ENCODE measurements at regions not wholly inside any gene's neighbourhood (a gene's known extent, or its start where the extent isn't known, plus 50 kb on each side); places are given as distances from the start of the nearest gene placed in this dataset.
"Not testable (repeated sequence)": the region's sequence is repeated elsewhere in the genome, so short reads cannot be mapped to it uniquely, and the experiment has no call there.

- no peak overlapping the region for H3K4me3 ChIP-seq (ENCODE audit: severe bottlenecking)
- ATAC-seq (ENCODE audit: low read depth) (no peak), DNase-seq (ENCODE audit: low spot score) (no peak)
- no peaks in the 10 kb centered on the region for H3K27me3 ChIP-seq (ENCODE audit: insufficient read depth, poor library complexity, severe bottlenecking)
- no peaks in the 10 kb centered on the region for H3K4me1 ChIP-seq (ENCODE audit: insufficient read depth, poor library complexity, severe bottlenecking)
- peaks cover 2% of the 10 kb centered on the region for H3K9me3 ChIP-seq (ENCODE audit: severe bottlenecking)
- no peak overlapping the region for H3K27ac ChIP-seq (ENCODE audit: poor library complexity, severe bottlenecking)
- no peaks in the 10 kb centered on the region for H3K36me3 ChIP-seq (ENCODE audit: low read depth)
- TF ChIP-seq CTCF (IDR thresholded peaks at IDR 0.05; ENCODE audit: poor library complexity, severe bottlenecking) = no peak
Measured at GRCh38 chr22:49400136-49400940, 427.3 kb downstream of the BRD1 start.

- peaks cover 2% of the 10 kb centered on the region for H3K9me3 ChIP-seq (ENCODE audit: severe bottlenecking)
- H3K27ac ChIP-seq (ENCODE audit: poor library complexity, severe bottlenecking) = no peak overlapping the region
- TF ChIP-seq CTCF (IDR thresholded peaks at IDR 0.05; ENCODE audit: poor library complexity, severe bottlenecking) = no peak
- no peaks in the 10 kb centered on the region for H3K36me3 ChIP-seq (ENCODE audit: low read depth)
- DNase-seq (ENCODE audit: low spot score) (no peak), ATAC-seq (ENCODE audit: low read depth) (no peak)
- H3K4me3 ChIP-seq (ENCODE audit: severe bottlenecking) = no peak overlapping the region
- no peaks in the 10 kb centered on the region for H3K4me1 ChIP-seq (ENCODE audit: insufficient read depth, poor library complexity, severe bottlenecking)
- H3K27me3 ChIP-seq (ENCODE audit: insufficient read depth, poor library complexity, severe bottlenecking) = no peaks in the 10 kb centered on the region
Measured at GRCh38 chr22:49398646-49399045, 429.0 kb downstream of the BRD1 start.

- DNase-seq (ENCODE audit: low spot score) (no peak), ATAC-seq (ENCODE audit: low read depth) (no peak)
- no peak overlapping the region for H3K4me3 ChIP-seq (ENCODE audit: severe bottlenecking)
- no peak for TF ChIP-seq CTCF (IDR thresholded peaks at IDR 0.05; ENCODE audit: poor library complexity, severe bottlenecking)
- H3K36me3 ChIP-seq (ENCODE audit: low read depth) = no peaks in the 10 kb centered on the region
- H3K4me1 ChIP-seq (ENCODE audit: insufficient read depth, poor library complexity, severe bottlenecking) = no peaks in the 10 kb centered on the region
- H3K27me3 ChIP-seq (ENCODE audit: insufficient read depth, poor library complexity, severe bottlenecking) = no peaks in the 10 kb centered on the region
- H3K27ac ChIP-seq (ENCODE audit: poor library complexity, severe bottlenecking) = no peak overlapping the region
- peaks cover 2% of the 10 kb centered on the region for H3K9me3 ChIP-seq (ENCODE audit: severe bottlenecking)
Measured at GRCh38 chr22:49398115-49398514, 429.6 kb downstream of the BRD1 start.

GRCh38 chr22:49396817-49397216 lies 430.9 kb downstream of the BRD1 start:
- no peaks in the 10 kb centered on the region for H3K36me3 ChIP-seq (ENCODE audit: low read depth)
- H3K9me3 ChIP-seq (ENCODE audit: severe bottlenecking) = peaks cover 2% of the 10 kb centered on the region
- H3K4me1 ChIP-seq (ENCODE audit: insufficient read depth, poor library complexity, severe bottlenecking) = no peaks in the 10 kb centered on the region
- no peak overlapping the region for H3K27ac ChIP-seq (ENCODE audit: poor library complexity, severe bottlenecking)
- H3K4me3 ChIP-seq (ENCODE audit: severe bottlenecking) = no peak overlapping the region
- ATAC-seq (ENCODE audit: low read depth) = no peak
- DNase-seq (ENCODE audit: low spot score) = no peak
- no peak for TF ChIP-seq CTCF (IDR thresholded peaks at IDR 0.05; ENCODE audit: poor library complexity, severe bottlenecking)
- H3K27me3 ChIP-seq (ENCODE audit: insufficient read depth, poor library complexity, severe bottlenecking) = no peaks in the 10 kb centered on the region

GRCh38 chr22:49395617-49396016 lies 432.1 kb downstream of the BRD1 start:
- ATAC-seq (ENCODE audit: low read depth) (no peak), DNase-seq (ENCODE audit: low spot score) (no peak)
- no peaks in the 10 kb centered on the region for H3K27me3 ChIP-seq (ENCODE audit: insufficient read depth, poor library complexity, severe bottlenecking)
- TF ChIP-seq CTCF (IDR thresholded peaks at IDR 0.05; ENCODE audit: poor library complexity, severe bottlenecking) = no peak
- H3K36me3 ChIP-seq (ENCODE audit: low read depth) = no peaks in the 10 kb centered on the region
- H3K4me1 ChIP-seq (ENCODE audit: insufficient read depth, poor library complexity, severe bottlenecking) = no peaks in the 10 kb centered on the region
- H3K27ac ChIP-seq (ENCODE audit: poor library complexity, severe bottlenecking) = no peak overlapping the region
- peaks cover 2% of the 10 kb centered on the region for H3K9me3 ChIP-seq (ENCODE audit: severe bottlenecking)
- H3K4me3 ChIP-seq (ENCODE audit: severe bottlenecking) = no peak overlapping the region

- not testable (repeated sequence) for H3K4me3 ChIP-seq (ENCODE audit: severe bottlenecking); H3K27me3 ChIP-seq (ENCODE audit: insufficient read depth, poor library complexity, severe bottlenecking); ATAC-seq (ENCODE audit: low read depth); H3K9me3 ChIP-seq (ENCODE audit: severe bottlenecking); H3K27ac ChIP-seq (ENCODE audit: poor library complexity, severe bottlenecking); DNase-seq (ENCODE audit: low spot score); H3K4me1 ChIP-seq (ENCODE audit: insufficient read depth, poor library complexity, severe bottlenecking); H3K36me3 ChIP-seq (ENCODE audit: low read depth)
Measured at GRCh38 chr22:49395062-49395461, 432.6 kb downstream of the BRD1 start.
